LNCaP clone FGC (cell line): ENCODE measurements at regions not wholly inside any gene's neighbourhood (a gene's known extent, or its start where the extent isn't known, plus 50 kb on each side); places are given as distances from the start of the nearest gene placed in this dataset.

Source experiments
- DNase-seq: peaks from one replicate; pipeline ENCODE4 v3.0.0-alpha.2; 2011; ENCODE audit warnings: low read depth
- H3K4me3 ChIP-seq: 2 replicates; pipeline ENCODE4 v1.5.1; 2011; ENCODE audit warnings: mild to moderate bottlenecking, low read depth, low read length, control low read depth
- CTCF ChIP-seq: IDR thresholded peaks from 2 replicates; pipeline ENCODE4 v1.5.1; 2012; ENCODE audit warnings: mild to moderate bottlenecking; ENCODE audit not compliant: control insufficient read depth, insufficient read depth; ENCODE audit errors: extremely low read depth

GRCh38 chr4:22921936-22922335, 229.2 kb downstream of the GBA3 start:
- no peak overlapping the region for H3K4me3 ChIP-seq
- DNase-seq = no peak
- no peak for TF ChIP-seq CTCF

GRCh38 chr4:22911285-22911684, 218.5 kb downstream of the GBA3 start:
- H3K4me3 ChIP-seq = no peak overlapping the region
- DNase-seq = no peak
- no peak for TF ChIP-seq CTCF

- no peak for TF ChIP-seq CTCF
- DNase-seq = no peak
- no peak overlapping the region for H3K4me3 ChIP-seq
Measured at GRCh38 chr4:22910200-22910599, 217.5 kb downstream of the GBA3 start.

GRCh38 chr4:22906045-22906444, 213.3 kb downstream of the GBA3 start:
- no peak for TF ChIP-seq CTCF
- DNase-seq = no peak
- no peak overlapping the region for H3K4me3 ChIP-seq

- H3K4me3 ChIP-seq = no peak overlapping the region
- TF ChIP-seq CTCF = no peak
- no peak for DNase-seq
Measured at GRCh38 chr4:22903913-22904312, 211.2 kb downstream of the GBA3 start.

- H3K4me3 ChIP-seq = no peak overlapping the region
- no peak for TF ChIP-seq CTCF
- DNase-seq = no peak
Measured at GRCh38 chr4:22901631-22902030, 208.9 kb downstream of the GBA3 start.

GRCh38 chr4:22900876-22901275, 208.1 kb downstream of the GBA3 start:
- TF ChIP-seq CTCF = no peak
- DNase-seq = no peak
- H3K4me3 ChIP-seq = no peak overlapping the region
